ENCODE measurements at regions not wholly inside any gene's neighbourhood (a gene's known extent, or its start where the extent isn't known, plus 50 kb on each side); places are given as distances from the start of the nearest gene placed in this dataset.

- Histone ChIP-seq H3K27me3 (ENCODE audit: control insufficient read depth in 1 of 2, insufficient read depth in 2 of 2, low read length in 2 of 2) (no peaks in the 10 kb centered on the region), H3K9ac (ENCODE audit: low read length in 2 of 2) (no peak overlapping the region), H3K36me3 (ENCODE audit: control insufficient read depth in 2 of 2, insufficient read depth in 2 of 2, low read length in 2 of 2) (no peaks in the 10 kb centered on the region), H3K27ac (ENCODE audit: low read length) (no peak overlapping the region), H3K9me3 (ENCODE audit: control insufficient read depth in 2 of 2, low read length in 2 of 2) (no peaks in the 10 kb centered on the region), H3K4me1 (ENCODE audit: control insufficient read depth, insufficient read depth, low read length) (peaks cover 14% of the 10 kb centered on the region), H3K4me3 (ENCODE audit: low read length in 2 of 2) (no peak overlapping the region)
These were observed 398.8 kb upstream of the TRIB2 start for GRCh38 chr2:12317814-12318426.

- H3K27ac ChIP-seq (ENCODE audit: low read length), result no peak overlapping the region
- no peak overlapping the region for H3K9ac ChIP-seq (ENCODE audit: low read length in 2 of 2)
- no peaks in the 10 kb centered on the region for H3K27me3 ChIP-seq (ENCODE audit: control insufficient read depth in 1 of 2, insufficient read depth in 2 of 2, low read length in 2 of 2)
- H3K9me3 ChIP-seq (ENCODE audit: control insufficient read depth in 2 of 2, low read length in 2 of 2), result no peaks in the 10 kb centered on the region
- no peaks in the 10 kb centered on the region for H3K36me3 ChIP-seq (ENCODE audit: control insufficient read depth in 2 of 2, insufficient read depth in 2 of 2, low read length in 2 of 2)
- peaks cover 13% of the 10 kb centered on the region for H3K4me1 ChIP-seq (ENCODE audit: control insufficient read depth, insufficient read depth, low read length)
- no peak overlapping the region for H3K4me3 ChIP-seq (ENCODE audit: low read length in 2 of 2)
These were observed 398.2 kb upstream of the TRIB2 start for GRCh38 chr2:12318427-12319057.

DNA sequence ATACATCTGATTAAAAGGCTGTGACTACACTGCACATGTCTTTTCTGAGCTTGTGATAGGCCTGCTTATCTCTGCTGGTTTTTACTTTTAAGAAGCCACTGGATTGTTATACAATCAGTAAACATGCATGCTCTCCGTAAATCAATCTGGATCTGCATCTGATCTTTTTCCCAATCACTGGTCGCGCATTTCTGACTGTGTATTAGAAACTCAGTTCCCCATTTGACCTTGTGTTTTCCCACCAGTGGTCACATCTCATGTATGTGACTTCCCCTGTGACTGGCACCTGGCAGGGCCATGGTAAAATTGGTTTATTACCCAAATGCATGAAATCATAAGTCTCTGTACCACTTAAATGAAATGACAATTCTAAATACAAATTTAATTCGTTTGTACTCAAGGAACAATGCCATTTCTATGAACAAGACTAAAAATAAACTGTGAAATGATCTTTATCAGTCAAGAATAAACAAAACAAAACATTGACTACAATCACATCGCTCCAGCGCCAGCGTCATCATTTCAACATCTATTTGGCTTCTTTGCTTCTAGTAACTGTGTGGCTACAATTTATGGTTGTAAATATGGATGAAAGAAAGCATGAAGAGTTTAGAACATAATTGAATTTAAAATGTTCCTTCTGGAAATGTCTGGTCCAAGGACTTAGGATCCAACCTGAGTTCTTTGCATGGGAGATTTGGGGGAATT, 396.6 kb upstream of the TRIB2 start:
- Histone ChIP-seq H3K36me3 (ENCODE audit: control insufficient read depth in 2 of 2, insufficient read depth in 2 of 2, low read length in 2 of 2) (no peaks in the 10 kb centered on the region), H3K4me3 (ENCODE audit: low read length in 2 of 2) (no peak overlapping the region), H3K4me1 (ENCODE audit: control insufficient read depth, insufficient read depth, low read length) (peaks cover 14% of the 10 kb centered on the region), H3K9me3 (ENCODE audit: control insufficient read depth in 2 of 2, low read length in 2 of 2) (no peaks in the 10 kb centered on the region), H3K27me3 (ENCODE audit: control insufficient read depth in 1 of 2, insufficient read depth in 2 of 2, low read length in 2 of 2) (no peaks in the 10 kb centered on the region), H3K9ac (ENCODE audit: low read length in 2 of 2) (no peak overlapping the region), H3K27ac (ENCODE audit: low read length) (no peak overlapping the region)

DNA sequence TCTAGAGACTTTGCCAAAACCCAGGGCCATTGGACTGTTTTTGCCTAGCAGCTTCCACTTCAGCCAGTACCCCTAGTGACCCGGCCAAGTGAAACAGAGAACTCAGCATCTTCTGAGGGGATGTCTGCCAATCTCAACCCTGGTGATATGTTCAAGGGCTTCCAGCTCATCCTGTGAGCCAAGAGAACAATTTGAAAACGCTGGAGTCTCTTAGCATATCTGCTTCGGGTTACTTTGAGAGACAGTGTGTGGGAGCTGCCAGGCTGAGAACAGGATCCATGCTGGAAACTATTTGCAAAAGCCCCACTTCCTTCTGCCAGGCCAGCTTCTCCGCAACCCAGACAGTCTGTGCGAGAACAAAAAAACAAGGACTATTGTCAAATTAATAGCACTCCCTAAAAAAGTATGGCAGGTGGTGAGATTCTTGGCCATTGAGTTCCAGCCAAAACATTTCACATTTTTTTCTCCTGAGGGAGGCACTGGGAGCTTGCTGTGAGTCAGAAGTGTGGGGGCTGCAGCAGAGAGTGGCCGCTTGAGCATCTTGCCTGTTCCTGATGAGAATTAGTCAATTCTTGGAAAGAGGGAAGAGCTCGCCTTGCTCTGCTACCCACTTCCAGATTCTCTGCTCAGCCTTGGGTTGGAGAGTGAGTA, 395.6 kb upstream of the TRIB2 start:
- Histone ChIP-seq H3K9ac (ENCODE audit: low read length in 2 of 2) (no peak overlapping the region), H3K9me3 (ENCODE audit: control insufficient read depth in 2 of 2, low read length in 2 of 2) (no peaks in the 10 kb centered on the region), H3K36me3 (ENCODE audit: control insufficient read depth in 2 of 2, insufficient read depth in 2 of 2, low read length in 2 of 2) (no peaks in the 10 kb centered on the region), H3K4me3 (ENCODE audit: low read length in 2 of 2) (no peak overlapping the region), H3K27me3 (ENCODE audit: control insufficient read depth in 1 of 2, insufficient read depth in 2 of 2, low read length in 2 of 2) (no peaks in the 10 kb centered on the region), H3K4me1 (ENCODE audit: control insufficient read depth, insufficient read depth, low read length) (peaks cover 14% of the 10 kb centered on the region), H3K27ac (ENCODE audit: low read length) (no peak overlapping the region)

- no peaks in the 10 kb centered on the region for H3K27me3 ChIP-seq (ENCODE audit: control insufficient read depth in 1 of 2, insufficient read depth in 2 of 2, low read length in 2 of 2)
- H3K9ac ChIP-seq (ENCODE audit: low read length in 2 of 2), result no peak overlapping the region
- no peaks in the 10 kb centered on the region for H3K36me3 ChIP-seq (ENCODE audit: control insufficient read depth in 2 of 2, insufficient read depth in 2 of 2, low read length in 2 of 2)
- H3K27ac ChIP-seq (ENCODE audit: low read length), result no peak overlapping the region
- no peak overlapping the region for H3K4me3 ChIP-seq (ENCODE audit: low read length in 2 of 2)
- peaks cover 14% of the 10 kb centered on the region for H3K4me1 ChIP-seq (ENCODE audit: control insufficient read depth, insufficient read depth, low read length)
- H3K9me3 ChIP-seq (ENCODE audit: control insufficient read depth in 2 of 2, low read length in 2 of 2), result no peaks in the 10 kb centered on the region
These were observed 394.9 kb upstream of the TRIB2 start for GRCh38 chr2:12321886-12322285.

- Histone ChIP-seq H3K4me3 (ENCODE audit: low read length in 2 of 2) (no peak overlapping the region), H3K27ac (ENCODE audit: low read length) (no peak overlapping the region), H3K9me3 (ENCODE audit: control insufficient read depth in 2 of 2, low read length in 2 of 2) (no peaks in the 10 kb centered on the region), H3K9ac (ENCODE audit: low read length in 2 of 2) (no peak overlapping the region), H3K27me3 (ENCODE audit: control insufficient read depth in 1 of 2, insufficient read depth in 2 of 2, low read length in 2 of 2) (no peaks in the 10 kb centered on the region), H3K36me3 (ENCODE audit: control insufficient read depth in 2 of 2, insufficient read depth in 2 of 2, low read length in 2 of 2) (no peaks in the 10 kb centered on the region), H3K4me1 (ENCODE audit: control insufficient read depth, insufficient read depth, low read length) (peaks cover 12% of the 10 kb centered on the region)
These were observed 390.9 kb upstream of the TRIB2 start for GRCh38 chr2:12325806-12326205.

DNA sequence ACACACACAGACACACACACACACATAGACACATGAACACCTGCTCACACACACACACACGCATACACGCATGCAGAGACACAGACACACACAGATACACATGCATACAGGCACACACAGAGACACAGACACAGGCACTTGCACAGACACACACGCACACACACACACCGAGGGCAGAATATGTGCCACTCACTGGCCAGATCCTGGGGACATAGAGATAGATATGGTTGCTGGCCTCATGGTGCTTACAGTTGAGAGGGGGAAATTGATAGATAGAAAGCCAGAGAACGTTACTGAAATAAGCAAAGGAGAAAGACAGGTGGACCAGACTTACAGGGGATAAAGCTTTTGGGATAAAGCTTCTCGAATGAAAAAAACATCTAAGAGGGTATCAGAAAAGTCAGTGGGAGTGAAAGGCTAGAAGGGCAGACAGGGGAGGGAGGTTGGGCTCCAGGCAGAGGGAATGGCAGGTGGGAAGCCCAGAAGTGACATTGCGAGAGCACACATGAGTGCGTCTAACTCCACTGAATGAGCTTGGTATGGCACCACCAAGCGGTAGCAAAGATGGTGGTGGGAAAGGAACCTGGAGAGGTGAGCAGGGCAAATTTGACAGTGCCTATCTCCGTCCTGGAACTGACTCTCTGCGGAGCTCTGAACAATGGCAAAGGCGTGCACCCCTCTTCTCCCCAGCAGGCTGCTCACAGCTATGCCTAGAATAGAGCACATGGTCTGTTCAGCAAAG, 390.1 kb upstream of the TRIB2 start:
- Histone ChIP-seq H3K36me3 (ENCODE audit: control insufficient read depth in 2 of 2, insufficient read depth in 2 of 2, low read length in 2 of 2) (no peaks in the 10 kb centered on the region), H3K4me3 (ENCODE audit: low read length in 2 of 2) (no peak overlapping the region), H3K4me1 (ENCODE audit: control insufficient read depth, insufficient read depth, low read length) (peaks cover 4% of the 10 kb centered on the region), H3K27ac (ENCODE audit: low read length) (no peak overlapping the region), H3K9me3 (ENCODE audit: control insufficient read depth in 2 of 2, low read length in 2 of 2) (no peaks in the 10 kb centered on the region), H3K9ac (ENCODE audit: low read length in 2 of 2) (no peak overlapping the region), H3K27me3 (ENCODE audit: control insufficient read depth in 1 of 2, insufficient read depth in 2 of 2, low read length in 2 of 2) (no peaks in the 10 kb centered on the region)

- H3K9me3 ChIP-seq (ENCODE audit: control insufficient read depth in 2 of 2, low read length in 2 of 2), result no peaks in the 10 kb centered on the region
- H3K36me3 ChIP-seq (ENCODE audit: control insufficient read depth in 2 of 2, insufficient read depth in 2 of 2, low read length in 2 of 2), result no peaks in the 10 kb centered on the region
- H3K4me1 ChIP-seq (ENCODE audit: control insufficient read depth, insufficient read depth, low read length), result no peaks in the 10 kb centered on the region
- H3K27me3 ChIP-seq (ENCODE audit: control insufficient read depth in 1 of 2, insufficient read depth in 2 of 2, low read length in 2 of 2), result no peaks in the 10 kb centered on the region
- no peak overlapping the region for H3K4me3 ChIP-seq (ENCODE audit: low read length in 2 of 2)
- H3K27ac ChIP-seq (ENCODE audit: low read length), result no peak overlapping the region
- no peak overlapping the region for H3K9ac ChIP-seq (ENCODE audit: low read length in 2 of 2)
These were observed 385.8 kb upstream of the TRIB2 start for GRCh38 chr2:12330916-12331315.

DNA sequence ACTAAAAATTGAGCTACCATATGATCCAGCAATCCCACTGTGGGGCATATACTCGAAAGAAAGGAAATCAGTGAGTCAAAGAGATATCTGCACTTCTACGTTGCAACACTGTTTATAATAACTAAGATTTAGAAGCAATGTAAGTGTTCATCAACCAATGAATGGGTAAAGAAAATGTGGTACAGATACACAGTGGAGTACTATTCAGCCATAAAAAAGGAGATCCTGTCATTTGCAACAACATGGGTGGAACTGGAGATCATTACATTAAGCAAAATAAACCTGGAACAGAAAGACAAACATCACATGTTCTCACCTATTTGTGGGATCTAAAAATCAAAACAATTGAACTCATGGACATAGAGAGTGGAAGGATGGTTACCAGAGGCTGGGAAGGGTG, 385.0 kb upstream of the TRIB2 start:
- Histone ChIP-seq H3K27ac (ENCODE audit: low read length) (no peak overlapping the region), H3K4me1 (ENCODE audit: control insufficient read depth, insufficient read depth, low read length) (no peaks in the 10 kb centered on the region)

GRCh38 chr2:12333293-12333692, 383.4 kb upstream of the TRIB2 start:
- no peak overlapping the region for H3K4me3 ChIP-seq (ENCODE audit: low read length in 2 of 2)
- H3K9ac ChIP-seq (ENCODE audit: low read length in 2 of 2), result no peak overlapping the region
- no peaks in the 10 kb centered on the region for H3K36me3 ChIP-seq (ENCODE audit: control insufficient read depth in 2 of 2, insufficient read depth in 2 of 2, low read length in 2 of 2)
- no peaks in the 10 kb centered on the region for H3K9me3 ChIP-seq (ENCODE audit: control insufficient read depth in 2 of 2, low read length in 2 of 2)
- H3K4me1 ChIP-seq (ENCODE audit: control insufficient read depth, insufficient read depth, low read length), result no peaks in the 10 kb centered on the region
- no peak overlapping the region for H3K27ac ChIP-seq (ENCODE audit: low read length)
- H3K27me3 ChIP-seq (ENCODE audit: control insufficient read depth in 1 of 2, insufficient read depth in 2 of 2, low read length in 2 of 2), result no peaks in the 10 kb centered on the region

More for the DNA sequence above, 385.0 kb upstream of the TRIB2 start:
- Histone ChIP-seq H3K36me3 (ENCODE audit: control insufficient read depth in 2 of 2, insufficient read depth in 2 of 2, low read length in 2 of 2) (no peaks in the 10 kb centered on the region), H3K9me3 (ENCODE audit: control insufficient read depth in 2 of 2, low read length in 2 of 2) (no peaks in the 10 kb centered on the region), H3K4me3 (ENCODE audit: low read length in 2 of 2) (no peak overlapping the region), H3K27me3 (ENCODE audit: control insufficient read depth in 1 of 2, insufficient read depth in 2 of 2, low read length in 2 of 2) (no peaks in the 10 kb centered on the region), H3K9ac (ENCODE audit: low read length in 2 of 2) (no peak overlapping the region)

Measured in stomach smooth muscle (tissue), 2 donors.